ENCODE measurements at regions not wholly inside any gene's neighbourhood (a gene's known extent, or its start where the extent isn't known, plus 50 kb on each side); places are given as distances from the start of the nearest gene placed in this dataset.
"Not testable (repeated sequence)": the region's sequence is repeated elsewhere in the genome, so short reads cannot be mapped to it uniquely, and the experiment has no call there.

- intact Hi-C loops (cut with DNase I, micrococcal nuclease) = no loop called here
- ATAC-seq = no peak
- DNase-seq = no peak
These were observed 277.5 kb downstream of the NUAK1 start for GRCh38 chr12:105861227-105861626.

GRCh38 chr12:105862163-105862821 is 276.5 kb downstream of the NUAK1 start:
- ATAC-seq (no peak), DNase-seq (no peak)
- intact Hi-C loops (cut with DNase I, micrococcal nuclease) = no loop called here

- no peak for DNase-seq
- ATAC-seq = no peak
- intact Hi-C loops (cut with DNase I, micrococcal nuclease) = no loop called here
These were observed 274.4 kb downstream of the NUAK1 start for GRCh38 chr12:105864316-105864715.

- DNase-seq (no peak), ATAC-seq (no peak)
- intact Hi-C loops (cut with DNase I, micrococcal nuclease) = no loop called here
These were observed 273.9 kb downstream of the NUAK1 start for GRCh38 chr12:105864901-105865300.

GRCh38 chr12:105865886-105866285 is 272.9 kb downstream of the NUAK1 start:
- intact Hi-C loops (cut with DNase I, micrococcal nuclease) = no loop called here
- ATAC-seq = no peak
- DNase-seq = no peak

- intact Hi-C loops (cut with DNase I, micrococcal nuclease) = no loop called here
- ATAC-seq (no peak), DNase-seq (no peak)
These were observed 264.6 kb downstream of the NUAK1 start for GRCh38 chr12:105874121-105874520.

- DNase-seq (no peak), ATAC-seq (no peak)
- intact Hi-C loops (cut with DNase I, micrococcal nuclease) = no loop called here
These were observed 262.3 kb downstream of the NUAK1 start for GRCh38 chr12:105876396-105876927.

GRCh38 chr12:105878964-105879363 is 259.8 kb downstream of the NUAK1 start:
- intact Hi-C loops (cut with DNase I, micrococcal nuclease) = no loop called here
- ATAC-seq (no peak), DNase-seq (no peak)

- DNase-seq (no peak), ATAC-seq (no peak)
- intact Hi-C loops (cut with DNase I, micrococcal nuclease) = no loop called here
These were observed 257.8 kb downstream of the NUAK1 start for GRCh38 chr12:105880824-105881388.

GRCh38 chr12:105882404-105882803 is 256.4 kb downstream of the NUAK1 start:
- intact Hi-C loops (cut with DNase I, micrococcal nuclease) = no loop called here
- no peak for ATAC-seq
- no peak for DNase-seq

GRCh38 chr12:105887131-105887530 is 251.6 kb downstream of the NUAK1 start:
- no peak for ATAC-seq
- intact Hi-C loops (cut with DNase I, micrococcal nuclease) = no loop called here

GRCh38 chr12:105888696-105889095 is 250.1 kb downstream of the NUAK1 start:
- no peak for DNase-seq
- ATAC-seq = no peak
- intact Hi-C loops (cut with DNase I, micrococcal nuclease) = no loop called here

More at GRCh38 chr12:105887131-105887530, 251.6 kb downstream of the NUAK1 start:
- DNase-seq = no peak

- DNase-seq = no peak
- intact Hi-C loops (cut with DNase I, micrococcal nuclease) = no loop called here
- ATAC-seq = no peak
These were observed 246.3 kb downstream of the NUAK1 start for GRCh38 chr12:105892362-105892910.

GRCh38 chr12:105895197-105895832 is 243.4 kb downstream of the NUAK1 start:
- ATAC-seq; intact Hi-C loops (cut with DNase I, micrococcal nuclease): not testable (repeated sequence)

GRCh38 chr12:105897311-105897725 is 241.4 kb downstream of the NUAK1 start:
- intact Hi-C loops (cut with DNase I, micrococcal nuclease) = no loop called here
- DNase-seq (no peak), ATAC-seq (no peak)

More at GRCh38 chr12:105895197-105895832, 243.4 kb downstream of the NUAK1 start:
- DNase-seq = not testable (repeated sequence)

- ATAC-seq; intact Hi-C loops (cut with DNase I, micrococcal nuclease); DNase-seq: not testable (repeated sequence)
These were observed 240.5 kb downstream of the NUAK1 start for GRCh38 chr12:105898271-105898670.

GRCh38 chr12:105899589-105899988 is 239.2 kb downstream of the NUAK1 start:
- no peak for DNase-seq
- intact Hi-C loops (cut with DNase I, micrococcal nuclease) = no loop called here
- ATAC-seq = no peak

- intact Hi-C loops (cut with DNase I, micrococcal nuclease) = no loop called here
These were observed 232.2 kb downstream of the NUAK1 start for GRCh38 chr12:105906561-105906960.

GRCh38 chr12:105907982-105908381 is 230.8 kb downstream of the NUAK1 start:
- ATAC-seq (no peak), DNase-seq (no peak)
- intact Hi-C loops (cut with DNase I, micrococcal nuclease) = no loop called here

More at GRCh38 chr12:105906561-105906960, 232.2 kb downstream of the NUAK1 start:
- no peak for DNase-seq
- ATAC-seq = no peak

- ATAC-seq (no peak), DNase-seq (no peak)
- intact Hi-C loops (cut with DNase I, micrococcal nuclease) = no loop called here
These were observed 228.7 kb downstream of the NUAK1 start for GRCh38 chr12:105910030-105910429.

Data from left colon (tissue), 2 donors.